GM12874 (cell line): ENCODE measurements at regions not wholly inside any gene's neighbourhood (a gene's known extent, or its start where the extent isn't known, plus 50 kb on each side); places are given as distances from the start of the nearest gene placed in this dataset.

ENCODE experiments used
- CTCF ChIP-seq: IDR thresholded peaks from 2 replicates; pipeline ENCODE4 v1.5.1; 2011; ENCODE audit warnings: low read depth, mild to moderate bottlenecking, control low read depth, low read length, moderate library complexity; ENCODE audit not compliant: insufficient read depth

GRCh38 chr5:108615216-108615615 is 132.5 kb upstream of the FER start:
- TF ChIP-seq CTCF = no peak

- no peak for TF ChIP-seq CTCF
Measured at GRCh38 chr5:108607421-108607820, 140.3 kb upstream of the FER start.

GRCh38 chr5:108606185-108606584 is 141.5 kb upstream of the FER start:
- TF ChIP-seq CTCF = no peak

GRCh38 chr5:108602830-108603229 is 144.9 kb upstream of the FER start:
- TF ChIP-seq CTCF = no peak

- TF ChIP-seq CTCF = no peak
Measured at GRCh38 chr5:108590799-108591198, 156.9 kb upstream of the FER start.

- TF ChIP-seq CTCF = no peak
Measured at GRCh38 chr5:108588323-108588722, 159.4 kb upstream of the FER start.

- TF ChIP-seq CTCF = no peak
Measured at GRCh38 chr5:108587821-108588220, 159.9 kb upstream of the FER start.

- TF ChIP-seq CTCF = no peak
Measured at GRCh38 chr5:108581026-108581425, 166.7 kb upstream of the FER start.
